Progenitor cell of endocrine pancreas (in vitro differentiated cells): ENCODE measurements at regions not wholly inside any gene's neighbourhood (a gene's known extent, or its start where the extent isn't known, plus 50 kb on each side); places are given as distances from the start of the nearest gene placed in this dataset.
"Not testable (repeated sequence)": the region's sequence is repeated elsewhere in the genome, so short reads cannot be mapped to it uniquely, and the experiment has no call there.

ENCODE experiments used
- DNase-seq: peaks from one replicate; pipeline ENCODE4 v3.0.0; 2021; ENCODE audit warnings: low spot score; ENCODE audit not compliant: unreplicated experiment
- H3K27ac Mint-ChIP-seq: 2 replicates; pipeline ENCODE4 v1.8.0; 2021; ENCODE audit warnings: mild to moderate bottlenecking, moderate library complexity, mixed read lengths
- H3K27me3 Mint-ChIP-seq: 2 replicates; pipeline ENCODE4 v1.8.0; 2021; ENCODE audit warnings: mixed read lengths
- H3K36me3 Mint-ChIP-seq: 2 replicates; pipeline ENCODE4 v1.8.0; 2022; ENCODE audit warnings: mixed read lengths; ENCODE audit not compliant: insufficient read depth
- H3K4me1 Mint-ChIP-seq: 2 replicates; pipeline ENCODE4 v1.8.0; 2021; ENCODE audit warnings: low read depth, mixed read lengths
- H3K4me3 Mint-ChIP-seq: 2 replicates; pipeline ENCODE4 v1.8.0; 2021; ENCODE audit warnings: low read depth, mild to moderate bottlenecking, moderate library complexity, mixed read lengths
- H3K9me3 Mint-ChIP-seq: 2 replicates; pipeline ENCODE4 v1.8.0; 2021; ENCODE audit warnings: low read depth, mixed read lengths
- CTCF ChIP-seq: fragments of 200-600 bp; sonication (generic); IDR thresholded peaks from one replicate; pipeline ENCODE4 v1.5.0; 2021; ENCODE audit warnings: antibody characterized with exemption, mild to moderate bottlenecking; ENCODE audit not compliant: unreplicated experiment

DNA sequence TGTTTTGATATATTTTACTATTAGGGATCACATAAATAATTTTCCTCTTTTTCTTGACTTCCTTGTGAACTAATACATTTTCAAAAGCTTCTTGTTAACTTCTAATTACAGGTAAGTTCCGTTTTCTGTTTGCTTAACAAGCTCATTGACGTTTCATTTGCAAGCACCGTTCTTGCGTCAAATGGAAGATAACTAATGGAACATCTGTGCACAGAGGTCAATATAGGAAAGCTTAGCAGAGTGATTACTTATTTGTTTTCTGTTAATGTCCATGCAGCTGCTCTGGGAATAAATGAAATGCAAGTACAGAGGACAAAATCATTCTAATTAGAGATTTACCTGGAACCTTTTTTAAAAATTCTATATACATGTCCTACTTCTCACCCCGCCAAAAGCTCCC is 115.5 kb upstream of the C2CD4B start:
- no peak for TF ChIP-seq CTCF
- Mint-ChIP-seq H3K27ac (no peak overlapping the region), H3K4me3 (no peak overlapping the region), H3K27me3 (no peaks in the 10 kb centered on the region), H3K4me1 (peaks cover 17% of the 10 kb centered on the region), H3K36me3 (peaks cover 2% of the 10 kb centered on the region), H3K9me3 (peaks cover 3% of the 10 kb centered on the region)
- no peak for DNase-seq

GRCh38 chr15:62281801-62282200 is 116.7 kb upstream of the C2CD4B start:
- not testable (repeated sequence) for H3K9me3 Mint-ChIP-seq, H3K27me3 Mint-ChIP-seq, H3K27ac Mint-ChIP-seq, H3K36me3 Mint-ChIP-seq, H3K4me3 Mint-ChIP-seq, DNase-seq
- peaks cover 19% of the 10 kb centered on the region for H3K4me1 Mint-ChIP-seq

DNA sequence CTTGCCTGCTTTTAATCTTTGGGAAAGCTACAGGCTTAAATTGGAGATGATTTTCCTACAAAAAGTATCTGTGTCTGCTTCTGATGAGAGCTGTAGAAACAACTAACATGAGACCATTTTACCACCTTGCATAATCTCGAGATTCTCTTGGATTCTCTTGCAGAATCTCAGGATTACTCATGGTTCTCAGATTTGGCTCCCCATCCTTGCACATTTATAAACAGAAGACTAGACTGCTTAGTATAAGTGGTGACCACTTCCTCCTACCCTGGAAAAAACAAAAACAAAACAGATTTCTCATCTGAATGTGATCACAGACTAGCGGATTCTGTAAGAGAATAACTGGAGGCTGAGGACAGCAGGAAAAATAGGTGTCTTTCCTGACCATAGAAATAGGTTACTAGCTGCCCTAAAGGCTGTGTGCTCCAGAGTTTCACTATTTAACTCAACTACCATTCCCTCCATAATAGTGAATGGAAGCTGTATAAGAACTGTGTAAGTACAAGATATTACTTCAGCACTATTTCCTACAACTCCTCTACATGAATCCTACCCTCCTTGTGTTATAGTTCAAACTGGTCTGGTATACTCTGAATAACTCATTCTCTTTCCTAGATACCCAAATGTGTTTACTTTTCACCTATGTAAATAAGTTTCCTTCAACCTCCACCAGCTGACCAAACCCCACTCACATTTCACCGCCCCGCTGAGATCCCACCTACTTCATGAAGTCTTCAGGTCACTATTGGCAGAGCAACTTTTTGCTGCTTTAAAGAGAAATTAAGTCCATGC is 122.2 kb upstream of the C2CD4B start:
- H3K4me1 Mint-ChIP-seq, result peaks cover 19% of the 10 kb centered on the region
- H3K27ac Mint-ChIP-seq, result peak overlapping the region; percentile 2
- H3K4me3 Mint-ChIP-seq, result peak overlapping the region; percentile 7
- DNase-seq, result no peak
- no peaks in the 10 kb centered on the region for H3K36me3 Mint-ChIP-seq
- no peaks in the 10 kb centered on the region for H3K27me3 Mint-ChIP-seq
- H3K9me3 Mint-ChIP-seq, result peaks cover 12% of the 10 kb centered on the region
- no peak for TF ChIP-seq CTCF

DNA sequence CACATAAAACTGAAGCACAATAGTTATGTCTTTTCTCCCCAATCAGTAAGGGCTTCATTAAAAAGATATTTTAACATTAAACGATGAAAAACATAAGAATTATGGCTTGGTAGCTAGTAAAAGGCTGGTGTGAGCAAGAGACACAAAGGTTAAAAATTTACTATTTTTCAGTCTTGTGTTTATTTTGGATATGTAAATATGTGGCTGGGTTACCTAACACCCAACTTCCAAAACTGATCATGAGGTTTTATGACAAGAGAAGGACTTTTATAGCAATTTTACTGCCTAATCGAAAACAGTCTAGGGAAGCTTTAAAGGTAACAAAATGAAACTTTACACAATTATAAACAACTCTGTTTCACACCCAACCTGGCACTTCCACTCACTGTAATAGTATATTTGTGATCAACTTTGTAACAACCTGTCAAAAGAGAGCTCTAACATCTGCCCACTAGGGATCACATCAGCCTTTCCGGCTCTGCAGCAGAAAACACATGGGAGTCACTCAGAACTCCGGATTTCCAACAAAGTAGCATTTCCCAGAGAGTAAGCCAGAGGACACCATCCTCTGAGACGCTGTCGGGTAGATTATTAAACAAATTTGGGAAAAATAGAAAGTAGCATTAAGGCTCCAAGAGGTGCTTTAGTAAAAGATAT is 123.4 kb upstream of the C2CD4B start:
- no peak for TF ChIP-seq CTCF
- Mint-ChIP-seq H3K4me1 (peaks cover 19% of the 10 kb centered on the region), H3K4me3 (no peak overlapping the region), H3K36me3 (no peaks in the 10 kb centered on the region), H3K27ac (no peak overlapping the region), H3K27me3 (no peaks in the 10 kb centered on the region), H3K9me3 (peaks cover 21% of the 10 kb centered on the region)
- DNase-seq, result no peak

DNA sequence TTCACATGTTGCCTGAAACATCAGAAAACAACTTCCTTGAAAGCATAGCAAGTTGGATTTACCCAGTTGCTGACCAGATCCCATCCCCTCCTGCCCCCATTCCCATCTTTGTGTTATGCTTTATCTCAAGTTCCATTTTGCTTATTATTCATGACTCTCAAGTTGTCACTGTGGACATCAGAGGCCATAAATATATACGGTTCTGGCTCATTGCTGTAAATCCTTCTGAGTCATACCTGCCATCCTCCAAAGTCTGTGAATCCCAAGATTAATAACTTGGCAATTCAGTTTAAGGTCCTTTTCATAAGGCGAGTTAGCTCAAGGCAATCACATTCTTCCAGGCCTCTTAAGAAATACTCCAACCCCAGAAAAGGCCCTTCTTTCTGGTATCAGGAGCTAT is 126.2 kb upstream of the C2CD4B start:
- H3K27ac Mint-ChIP-seq, result no peak overlapping the region
- DNase-seq, result no peak
- H3K4me3 Mint-ChIP-seq, result no peak overlapping the region
- H3K27me3 Mint-ChIP-seq, result no peaks in the 10 kb centered on the region
- peaks cover 24% of the 10 kb centered on the region for H3K4me1 Mint-ChIP-seq
- TF ChIP-seq CTCF, result no peak
- peaks cover 31% of the 10 kb centered on the region for H3K9me3 Mint-ChIP-seq
- H3K36me3 Mint-ChIP-seq, result peaks cover 2% of the 10 kb centered on the region
